ENCODE measurements at regions not wholly inside any gene's neighbourhood (a gene's known extent, or its start where the extent isn't known, plus 50 kb on each side); places are given as distances from the start of the nearest gene placed in this dataset.

DNA sequence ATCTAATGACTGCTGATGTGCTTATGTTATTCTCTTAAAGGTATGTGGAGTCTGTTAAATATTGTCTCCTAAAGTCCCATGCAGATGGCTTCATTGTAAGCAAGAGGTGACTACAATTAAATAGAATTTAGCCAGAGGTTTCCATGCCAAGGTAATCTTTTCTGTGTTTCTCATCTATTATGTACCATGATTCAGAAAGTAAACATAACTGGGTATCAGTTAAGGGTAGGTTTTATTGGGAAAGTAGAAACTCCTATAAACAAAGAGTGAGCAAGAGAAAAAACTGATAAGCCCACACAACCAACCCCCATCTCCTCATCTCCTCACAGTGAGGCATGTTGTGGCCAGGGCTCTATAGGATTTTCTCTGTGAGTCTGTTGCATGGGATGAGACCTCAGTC is 611.7 kb downstream of the SNAPC1 start:
- Histone ChIP-seq H3K27me3 (ENCODE audit: insufficient read depth, low read depth) (no peaks in the 10 kb centered on the region), H3K4me2 (no peak overlapping the region), H3K36me3 (ENCODE audit: insufficient read depth) (no peaks in the 10 kb centered on the region), H3K4me3 (IDR thresholded peaks at IDR 0.05; ENCODE audit: insufficient read depth, low read depth, low read length) (no peak overlapping the region), H3K27ac (no peak overlapping the region), H3K79me2 (ENCODE audit: insufficient read depth, low read depth) (no peaks in the 10 kb centered on the region), H4K20me1 (ENCODE audit: insufficient read depth) (no peaks in the 10 kb centered on the region), H2AFZ (ENCODE audit: low read depth) (no peak overlapping the region), H3K4me1 (ENCODE audit: low read depth, poor library complexity, severe bottlenecking) (no peaks in the 10 kb centered on the region), H3K9ac (no peak overlapping the region)
- TF ChIP-seq, protein P1, sequence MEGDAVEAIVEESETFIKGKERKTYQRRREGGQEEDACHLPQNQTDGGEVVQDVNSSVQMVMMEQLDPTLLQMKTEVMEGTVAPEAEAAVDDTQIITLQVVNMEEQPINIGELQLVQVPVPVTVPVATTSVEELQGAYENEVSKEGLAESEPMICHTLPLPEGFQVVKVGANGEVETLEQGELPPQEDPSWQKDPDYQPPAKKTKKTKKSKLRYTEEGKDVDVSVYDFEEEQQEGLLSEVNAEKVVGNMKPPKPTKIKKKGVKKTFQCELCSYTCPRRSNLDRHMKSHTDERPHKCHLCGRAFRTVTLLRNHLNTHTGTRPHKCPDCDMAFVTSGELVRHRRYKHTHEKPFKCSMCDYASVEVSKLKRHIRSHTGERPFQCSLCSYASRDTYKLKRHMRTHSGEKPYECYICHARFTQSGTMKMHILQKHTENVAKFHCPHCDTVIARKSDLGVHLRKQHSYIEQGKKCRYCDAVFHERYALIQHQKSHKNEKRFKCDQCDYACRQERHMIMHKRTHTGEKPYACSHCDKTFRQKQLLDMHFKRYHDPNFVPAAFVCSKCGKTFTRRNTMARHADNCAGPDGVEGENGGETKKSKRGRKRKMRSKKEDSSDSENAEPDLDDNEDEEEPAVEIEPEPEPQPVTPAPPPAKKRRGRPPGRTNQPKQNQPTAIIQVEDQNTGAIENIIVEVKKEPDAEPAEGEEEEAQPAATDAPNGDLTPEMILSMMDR (conservative IDR thresholded peaks at IDR 0.05; ENCODE audit: low read depth, low read length), result no peak

DNA sequence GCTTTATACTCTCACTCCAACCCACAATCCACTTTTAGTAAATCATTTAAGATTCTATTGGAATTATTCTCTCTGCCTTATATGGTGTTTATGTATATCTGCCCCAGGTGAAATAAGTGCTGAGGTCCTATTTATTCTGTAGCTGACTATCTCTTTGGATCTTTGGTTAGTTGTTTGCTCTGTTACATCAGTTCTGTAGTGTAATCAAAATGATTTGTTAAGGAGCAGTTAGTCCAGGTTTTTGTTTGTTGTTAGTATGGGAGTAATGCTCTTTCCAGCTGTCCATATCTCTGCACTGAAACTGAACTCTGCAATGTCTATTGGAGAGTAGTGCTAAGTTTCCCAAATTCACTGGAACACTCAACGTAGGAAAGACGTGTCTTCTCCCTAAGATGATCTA is 615.8 kb downstream of the SNAPC1 start:
- no peaks in the 10 kb centered on the region for H3K36me3 ChIP-seq (ENCODE audit: insufficient read depth)
- no peak overlapping the region for H3K27ac ChIP-seq
- H2AFZ ChIP-seq (ENCODE audit: low read depth), result no peak overlapping the region
- H3K79me2 ChIP-seq (ENCODE audit: insufficient read depth, low read depth), result no peaks in the 10 kb centered on the region
- TF ChIP-seq, protein P1 (conservative IDR thresholded peaks at IDR 0.05; ENCODE audit: low read depth, low read length), result no peak
- no peaks in the 10 kb centered on the region for H4K20me1 ChIP-seq (ENCODE audit: insufficient read depth)
- no peaks in the 10 kb centered on the region for H3K4me1 ChIP-seq (ENCODE audit: low read depth, poor library complexity, severe bottlenecking)
- no peak overlapping the region for H3K4me2 ChIP-seq
- H3K9ac ChIP-seq, result no peak overlapping the region
- no peaks in the 10 kb centered on the region for H3K27me3 ChIP-seq (ENCODE audit: insufficient read depth, low read depth)
- H3K4me3 ChIP-seq (IDR thresholded peaks at IDR 0.05; ENCODE audit: insufficient read depth, low read depth, low read length), result no peak overlapping the region

DNA sequence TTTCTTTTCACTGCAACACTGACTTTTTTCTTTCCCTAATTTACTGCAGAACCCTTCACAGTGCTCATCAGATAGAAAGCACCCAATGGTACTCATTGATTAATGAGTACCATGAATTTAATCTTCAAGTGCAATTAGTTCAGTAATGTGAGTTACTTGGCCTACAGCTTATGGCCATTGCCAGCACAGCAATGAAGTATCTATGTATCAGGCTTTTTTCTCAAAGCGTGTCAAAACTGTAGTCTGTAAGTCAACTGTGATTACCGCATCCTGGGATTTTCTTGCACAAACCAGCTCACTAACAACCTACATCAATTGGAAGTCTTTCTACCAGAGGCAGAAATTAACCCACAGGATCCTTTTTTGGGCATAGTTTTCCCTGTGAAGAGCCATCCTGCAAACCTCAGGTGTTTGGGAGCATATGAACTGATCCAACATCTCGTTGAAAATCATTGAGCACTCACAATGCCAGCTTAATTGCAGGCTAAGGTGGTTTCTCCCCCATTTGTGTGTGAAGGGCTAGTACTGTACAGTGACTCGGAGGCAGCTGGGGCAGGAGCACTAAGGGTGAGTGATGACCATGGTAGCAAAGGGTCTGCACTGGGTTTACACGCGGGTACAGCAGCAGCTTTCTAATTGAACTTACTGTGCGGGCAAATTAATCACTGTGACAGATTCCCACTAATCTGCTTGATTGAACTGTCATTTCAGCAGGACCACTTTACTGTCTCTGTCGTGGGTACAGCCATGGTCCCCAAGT is 619.3 kb downstream of the SNAPC1 start:
- Histone ChIP-seq H3K9ac (no peak overlapping the region), H4K20me1 (ENCODE audit: insufficient read depth) (no peaks in the 10 kb centered on the region)

DNA sequence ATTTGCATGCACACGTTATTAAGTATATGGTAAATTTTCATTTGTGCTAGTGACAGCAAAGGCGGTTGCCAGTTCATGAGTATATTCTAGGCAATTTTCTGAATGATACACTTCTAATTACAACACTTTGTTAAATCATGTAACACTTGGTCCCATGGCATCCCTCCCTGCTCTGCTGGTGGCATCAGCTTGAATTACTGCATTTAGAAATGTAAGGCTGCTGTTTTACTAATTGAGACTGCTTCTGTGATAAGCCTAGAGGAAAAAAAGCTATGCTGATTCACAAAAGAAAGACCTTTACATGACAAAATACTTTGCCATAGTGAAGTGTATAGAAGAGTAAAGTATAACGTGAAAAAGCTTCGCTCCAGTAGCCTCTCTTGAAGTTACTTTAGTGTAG is 636.1 kb downstream of the KCNH5 start:
- TF ChIP-seq, protein P1 (conservative IDR thresholded peaks at IDR 0.05; ENCODE audit: low read depth, low read length), result no peak
- no peaks in the 10 kb centered on the region for H3K79me2 ChIP-seq (ENCODE audit: insufficient read depth, low read depth)
- H2AFZ ChIP-seq (ENCODE audit: low read depth), result no peak overlapping the region
- no peak overlapping the region for H3K4me2 ChIP-seq
- H3K4me3 ChIP-seq (IDR thresholded peaks at IDR 0.05; ENCODE audit: insufficient read depth, low read depth, low read length), result no peak overlapping the region
- H3K4me1 ChIP-seq (ENCODE audit: low read depth, poor library complexity, severe bottlenecking), result no peaks in the 10 kb centered on the region
- no peaks in the 10 kb centered on the region for H4K20me1 ChIP-seq (ENCODE audit: insufficient read depth)
- H3K27ac ChIP-seq, result no peak overlapping the region
- H3K27me3 ChIP-seq (ENCODE audit: insufficient read depth, low read depth), result no peaks in the 10 kb centered on the region
- no peak overlapping the region for H3K9ac ChIP-seq
- no peaks in the 10 kb centered on the region for H3K36me3 ChIP-seq (ENCODE audit: insufficient read depth)

More for the DNA sequence above, 619.3 kb downstream of the SNAPC1 start:
- TF ChIP-seq, protein P1 (conservative IDR thresholded peaks at IDR 0.05; ENCODE audit: low read depth, low read length), result no peak
- no peaks in the 10 kb centered on the region for H3K4me1 ChIP-seq (ENCODE audit: low read depth, poor library complexity, severe bottlenecking)
- H3K79me2 ChIP-seq (ENCODE audit: insufficient read depth, low read depth), result no peaks in the 10 kb centered on the region
- H2AFZ ChIP-seq (ENCODE audit: low read depth), result no peak overlapping the region
- no peaks in the 10 kb centered on the region for H3K27me3 ChIP-seq (ENCODE audit: insufficient read depth, low read depth)
- no peaks in the 10 kb centered on the region for H3K36me3 ChIP-seq (ENCODE audit: insufficient read depth)
- H3K27ac ChIP-seq, result no peak overlapping the region
- no peak overlapping the region for H3K4me2 ChIP-seq
- H3K4me3 ChIP-seq (IDR thresholded peaks at IDR 0.05; ENCODE audit: insufficient read depth, low read depth, low read length), result no peak overlapping the region

Data from KMS-11 (cell line).